Neural crest cell (in vitro differentiated cells): ENCODE measurements at regions not wholly inside any gene's neighbourhood (a gene's known extent, or its start where the extent isn't known, plus 50 kb on each side); places are given as distances from the start of the nearest gene placed in this dataset.

Source experiments
- DNase-seq: peaks from one replicate; pipeline ENCODE4 v3.0.0; 2021; ENCODE audit warnings: low read depth, mixed read lengths, low spot score
- H3K27ac Mint-ChIP-seq: one replicate; pipeline ENCODE4 v1.8.0; 2021; ENCODE audit warnings: mild to moderate bottlenecking, mixed read lengths; ENCODE audit not compliant: unreplicated experiment
- H3K27me3 Mint-ChIP-seq: 2 replicates; pipeline ENCODE4 v1.8.0; 2021; ENCODE audit warnings: low read depth, mild to moderate bottlenecking, mixed read lengths
- H3K36me3 Mint-ChIP-seq: 2 replicates; pipeline ENCODE4 v1.8.0; 2021; ENCODE audit warnings: low read depth, mild to moderate bottlenecking, mixed read lengths
- H3K4me1 Mint-ChIP-seq: 2 replicates; pipeline ENCODE4 v1.8.0; 2021; ENCODE audit warnings: mixed read lengths
- H3K4me3 Mint-ChIP-seq: one replicate; pipeline ENCODE4 v1.8.0; 2021; ENCODE audit warnings: mild to moderate bottlenecking, mixed read lengths
- H3K9me3 Mint-ChIP-seq: 2 replicates; pipeline ENCODE4 v1.8.0; 2021; ENCODE audit warnings: mixed read lengths
- TF ChIP-seq, protein P1 (sequence below): fragments of 200-600 bp; sonication (generic); conservative IDR thresholded peaks from 2 replicates; pipeline ENCODE4 v1.5.0; 2021; ENCODE audit warnings: antibody characterized with exemption, mild to moderate bottlenecking

DNA sequence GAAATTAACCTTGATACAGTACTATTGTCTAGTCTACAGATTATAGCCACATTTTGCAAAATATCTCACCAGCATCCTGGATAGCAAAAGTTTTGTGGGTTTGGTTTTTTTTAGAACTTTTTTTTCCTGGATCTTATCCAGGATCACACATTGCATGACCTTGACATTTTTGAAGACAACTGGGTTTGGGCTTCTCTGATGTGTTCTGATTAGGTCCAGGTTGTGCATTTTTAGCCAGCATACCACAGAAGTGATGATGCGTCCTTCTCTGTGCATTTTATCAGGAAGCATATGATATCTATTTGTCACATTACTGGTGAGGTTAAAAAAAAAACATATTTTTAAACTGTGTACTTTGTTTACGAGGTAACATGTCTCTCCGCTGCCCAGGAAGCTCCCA, 221.0 kb upstream of the OSR1 start:
- H3K4me3 Mint-ChIP-seq: no peak overlapping the region
- H3K4me1 Mint-ChIP-seq: no peaks in the 10 kb centered on the region
- H3K9me3 Mint-ChIP-seq: no peaks in the 10 kb centered on the region
- DNase-seq: no peak
- no peaks in the 10 kb centered on the region for H3K36me3 Mint-ChIP-seq
- peaks cover 3% of the 10 kb centered on the region for H3K27me3 Mint-ChIP-seq
- TF ChIP-seq, protein P1, sequence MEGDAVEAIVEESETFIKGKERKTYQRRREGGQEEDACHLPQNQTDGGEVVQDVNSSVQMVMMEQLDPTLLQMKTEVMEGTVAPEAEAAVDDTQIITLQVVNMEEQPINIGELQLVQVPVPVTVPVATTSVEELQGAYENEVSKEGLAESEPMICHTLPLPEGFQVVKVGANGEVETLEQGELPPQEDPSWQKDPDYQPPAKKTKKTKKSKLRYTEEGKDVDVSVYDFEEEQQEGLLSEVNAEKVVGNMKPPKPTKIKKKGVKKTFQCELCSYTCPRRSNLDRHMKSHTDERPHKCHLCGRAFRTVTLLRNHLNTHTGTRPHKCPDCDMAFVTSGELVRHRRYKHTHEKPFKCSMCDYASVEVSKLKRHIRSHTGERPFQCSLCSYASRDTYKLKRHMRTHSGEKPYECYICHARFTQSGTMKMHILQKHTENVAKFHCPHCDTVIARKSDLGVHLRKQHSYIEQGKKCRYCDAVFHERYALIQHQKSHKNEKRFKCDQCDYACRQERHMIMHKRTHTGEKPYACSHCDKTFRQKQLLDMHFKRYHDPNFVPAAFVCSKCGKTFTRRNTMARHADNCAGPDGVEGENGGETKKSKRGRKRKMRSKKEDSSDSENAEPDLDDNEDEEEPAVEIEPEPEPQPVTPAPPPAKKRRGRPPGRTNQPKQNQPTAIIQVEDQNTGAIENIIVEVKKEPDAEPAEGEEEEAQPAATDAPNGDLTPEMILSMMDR: no peak
- no peak overlapping the region for H3K27ac Mint-ChIP-seq

DNA sequence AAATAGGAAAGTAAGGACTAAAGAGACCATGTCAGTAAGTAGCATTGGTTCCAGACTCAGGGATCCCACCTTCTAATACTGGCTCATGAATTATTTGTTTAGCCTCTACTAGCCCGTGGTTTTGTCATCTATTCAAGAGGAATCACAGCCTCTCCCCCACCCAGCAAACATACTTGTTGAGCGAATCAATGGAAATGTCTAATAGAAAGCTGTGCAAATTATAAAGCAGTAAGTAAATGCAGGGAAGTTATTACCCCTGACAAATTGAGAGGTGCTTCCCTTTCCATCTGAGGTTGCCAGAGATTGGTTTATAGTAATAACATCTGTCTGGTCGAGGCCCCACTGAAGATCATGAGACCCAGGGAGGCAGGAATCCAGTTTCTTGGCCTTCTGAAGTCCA, 219.3 kb upstream of the OSR1 start:
- no peak overlapping the region for H3K27ac Mint-ChIP-seq
- no peak overlapping the region for H3K4me3 Mint-ChIP-seq
- DNase-seq: no peak
- H3K9me3 Mint-ChIP-seq: no peaks in the 10 kb centered on the region
- H3K36me3 Mint-ChIP-seq: no peaks in the 10 kb centered on the region
- H3K27me3 Mint-ChIP-seq: no peaks in the 10 kb centered on the region
- no peaks in the 10 kb centered on the region for H3K4me1 Mint-ChIP-seq
- TF ChIP-seq, protein P1: no peak

DNA sequence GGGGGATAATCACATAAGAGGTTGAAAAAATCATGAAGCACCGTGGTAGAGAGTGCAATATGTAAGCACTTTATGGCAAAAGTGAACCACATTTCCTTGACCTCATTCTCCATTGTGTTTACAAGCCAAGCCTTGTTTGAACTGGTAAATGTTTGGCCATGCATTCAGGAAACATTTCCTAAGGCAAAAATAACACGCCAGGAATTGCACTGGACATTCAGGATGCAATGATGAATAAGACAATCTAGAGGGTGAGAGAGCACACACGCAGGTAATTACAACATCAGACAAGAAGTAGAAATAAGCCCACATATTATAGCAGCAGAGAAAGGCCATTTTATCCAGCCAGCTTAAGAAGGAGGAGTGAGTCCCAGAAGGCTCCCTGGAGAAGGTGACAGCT, 218.0 kb upstream of the OSR1 start:
- TF ChIP-seq, protein P1: no peak
- Mint-ChIP-seq H3K27me3 (no peaks in the 10 kb centered on the region), H3K9me3 (no peaks in the 10 kb centered on the region), H3K4me1 (no peaks in the 10 kb centered on the region), H3K27ac (no peak overlapping the region), H3K4me3 (no peak overlapping the region), H3K36me3 (no peaks in the 10 kb centered on the region)
- DNase-seq: no peak

DNA sequence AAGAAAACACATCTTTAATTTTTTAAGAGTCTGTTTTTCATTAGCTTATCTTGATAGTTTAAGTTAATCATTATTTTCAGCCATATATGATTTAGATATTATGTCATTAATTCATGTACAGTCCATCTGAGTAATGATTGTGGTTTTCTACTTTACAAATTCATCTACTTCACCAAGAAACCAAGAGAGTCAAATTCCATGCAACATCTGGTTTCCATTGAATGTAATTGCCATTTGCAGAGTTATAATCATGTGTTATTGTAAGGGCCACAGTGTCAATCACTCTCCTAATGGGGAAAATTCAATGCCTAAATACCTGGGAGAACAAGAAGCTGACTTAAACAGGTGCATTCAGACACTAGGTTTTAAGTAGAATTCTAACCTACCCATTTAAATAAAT, 217.2 kb upstream of the OSR1 start:
- Mint-ChIP-seq H3K9me3 (no peaks in the 10 kb centered on the region), H3K27me3 (no peaks in the 10 kb centered on the region), H3K4me3 (no peak overlapping the region), H3K36me3 (no peaks in the 10 kb centered on the region), H3K27ac (no peak overlapping the region), H3K4me1 (no peaks in the 10 kb centered on the region)
- DNase-seq: no peak
- TF ChIP-seq, protein P1: no peak

DNA sequence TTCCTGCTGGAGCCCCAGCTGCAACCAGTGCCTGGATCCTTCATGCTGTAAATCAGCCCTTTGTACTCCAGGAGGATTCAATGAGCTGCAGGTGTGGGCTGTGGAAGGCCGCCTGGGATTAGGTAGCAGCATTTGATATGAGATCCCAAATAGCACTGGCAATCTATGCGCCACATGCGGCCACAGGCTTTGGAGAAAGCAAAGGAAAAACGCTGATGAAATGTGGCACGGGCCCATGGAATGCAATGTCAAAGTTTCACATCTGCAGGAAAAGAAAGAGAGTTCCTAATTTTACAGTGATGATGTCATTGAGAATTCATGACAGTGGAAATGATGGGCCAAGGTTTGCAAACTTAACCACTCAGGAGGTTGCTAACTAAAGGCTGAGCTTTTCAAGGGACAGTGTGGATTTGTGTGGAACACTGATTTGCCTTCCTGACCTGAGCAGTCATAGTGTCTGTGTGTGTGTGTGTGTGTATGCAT, 216.4 kb upstream of the OSR1 start:
- no peak overlapping the region for H3K4me3 Mint-ChIP-seq
- no peaks in the 10 kb centered on the region for H3K27me3 Mint-ChIP-seq
- TF ChIP-seq, protein P1: no peak
- H3K36me3 Mint-ChIP-seq: no peaks in the 10 kb centered on the region
- H3K27ac Mint-ChIP-seq: peak overlapping the region; percentile 73
- no peaks in the 10 kb centered on the region for H3K9me3 Mint-ChIP-seq
- H3K4me1 Mint-ChIP-seq: no peaks in the 10 kb centered on the region
- no peak for DNase-seq

DNA sequence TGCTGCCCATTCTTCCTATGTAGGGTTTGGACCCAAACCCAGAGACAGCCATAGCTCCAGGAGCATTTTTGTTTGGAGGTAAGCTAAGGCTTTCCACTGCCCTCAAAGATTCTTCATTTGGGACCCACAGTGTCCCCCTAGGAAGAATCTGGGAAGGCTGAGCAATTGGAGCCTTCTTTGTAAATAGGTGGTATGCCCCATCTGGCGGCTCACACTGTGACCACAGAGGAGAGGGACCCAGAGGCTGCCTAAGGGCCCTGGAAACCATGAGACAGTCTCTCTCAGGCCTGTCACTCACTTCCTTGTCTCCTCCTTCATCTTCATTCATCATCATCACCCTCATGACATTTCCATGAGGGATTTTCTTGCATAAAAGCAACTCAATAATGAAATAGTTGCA, 215.4 kb upstream of the OSR1 start:
- peak overlapping the region; percentile 16 for H3K27ac Mint-ChIP-seq
- TF ChIP-seq, protein P1: no peak
- no peaks in the 10 kb centered on the region for H3K4me1 Mint-ChIP-seq
- no peaks in the 10 kb centered on the region for H3K9me3 Mint-ChIP-seq
- DNase-seq: no peak
- no peaks in the 10 kb centered on the region for H3K36me3 Mint-ChIP-seq
- no peaks in the 10 kb centered on the region for H3K27me3 Mint-ChIP-seq
- H3K4me3 Mint-ChIP-seq: no peak overlapping the region
